Myocyte (in vitro differentiated cells): ENCODE measurements at regions not wholly inside any gene's neighbourhood (a gene's known extent, or its start where the extent isn't known, plus 50 kb on each side); places are given as distances from the start of the nearest gene placed in this dataset.

Source experiments
- DNase-seq: peaks from one replicate; pipeline ENCODE4 v3.0.0-alpha.2; 2012; ENCODE audit warnings: low read depth

DNA sequence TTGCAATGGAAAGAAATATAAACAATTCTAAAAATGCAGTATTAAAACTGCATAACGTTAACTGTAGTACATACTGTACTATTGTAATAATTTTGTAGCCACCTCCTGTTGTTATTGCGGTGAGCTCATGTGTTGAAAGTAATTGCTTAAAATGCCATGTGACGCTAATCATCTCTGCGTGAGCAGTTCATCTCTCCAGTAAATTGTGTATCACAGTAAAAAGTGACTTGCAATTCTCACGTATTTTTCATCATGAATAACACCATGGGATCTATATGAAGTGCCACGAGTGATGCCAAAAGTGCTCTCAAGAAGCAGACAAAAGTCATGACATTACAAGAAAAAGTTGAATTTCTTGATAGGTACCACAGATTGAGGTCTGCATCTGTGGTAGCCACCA is 82.4 kb upstream of the CYYR1 start:
- DNase-seq = no peak

DNA sequence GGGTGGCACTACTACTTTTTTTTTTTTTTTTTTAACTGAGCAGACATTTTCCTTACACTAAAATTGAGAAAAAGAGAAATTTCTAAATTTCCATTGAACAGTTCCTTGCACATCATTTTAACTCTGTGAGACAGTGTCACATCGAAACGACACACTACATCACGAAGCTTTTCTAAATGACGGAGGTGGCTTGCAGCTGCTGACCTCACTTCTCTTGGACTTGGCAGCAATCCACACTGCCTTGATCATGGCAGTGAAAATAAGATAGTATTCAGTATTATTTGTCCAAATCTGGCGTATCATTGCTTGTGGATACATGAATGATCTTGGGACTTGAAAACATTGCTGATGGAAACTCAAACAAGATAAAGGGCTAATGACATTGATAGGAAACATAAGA is 80.3 kb upstream of the CYYR1 start:
- DNase-seq = no peak

DNA sequence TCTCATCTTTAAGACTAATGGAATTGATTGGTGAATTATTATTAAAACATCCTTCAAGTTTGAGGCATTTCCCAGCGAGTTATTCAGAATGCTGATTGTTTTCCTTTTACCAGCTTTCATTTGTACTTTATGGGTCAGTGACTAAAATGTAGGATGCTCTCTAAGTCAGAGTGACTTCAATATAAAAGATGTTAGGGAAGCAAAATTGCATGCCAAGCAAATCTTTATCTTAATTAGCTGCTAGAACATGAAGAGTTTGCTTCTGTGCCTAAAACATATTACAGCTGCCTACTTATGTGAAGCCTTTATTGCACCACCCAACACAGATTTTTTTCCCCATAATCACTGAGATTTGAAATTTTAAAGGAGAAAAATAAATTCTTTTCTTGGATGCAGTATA is 79.8 kb upstream of the CYYR1 start:
- DNase-seq = no peak

DNA sequence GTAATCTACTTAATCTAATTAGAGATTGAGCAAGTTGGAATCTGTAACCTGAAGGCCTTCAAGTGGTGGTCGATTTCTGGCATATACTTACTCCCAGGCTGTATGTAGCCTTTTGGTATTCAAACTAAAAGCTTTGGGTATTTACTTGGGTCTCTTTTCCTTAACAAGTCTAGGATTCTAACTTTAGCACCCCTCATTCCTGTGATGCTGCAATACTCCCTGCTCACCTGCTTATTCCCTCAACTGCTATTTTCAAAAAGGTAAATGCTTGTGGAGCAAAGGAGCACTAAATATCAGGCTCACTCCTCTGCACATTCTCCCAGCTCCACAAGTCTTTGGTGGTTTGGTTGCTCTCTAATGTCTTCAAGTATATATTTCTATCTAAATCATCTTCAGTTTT is 68.0 kb upstream of the CYYR1 start:
- DNase-seq = no peak

DNA sequence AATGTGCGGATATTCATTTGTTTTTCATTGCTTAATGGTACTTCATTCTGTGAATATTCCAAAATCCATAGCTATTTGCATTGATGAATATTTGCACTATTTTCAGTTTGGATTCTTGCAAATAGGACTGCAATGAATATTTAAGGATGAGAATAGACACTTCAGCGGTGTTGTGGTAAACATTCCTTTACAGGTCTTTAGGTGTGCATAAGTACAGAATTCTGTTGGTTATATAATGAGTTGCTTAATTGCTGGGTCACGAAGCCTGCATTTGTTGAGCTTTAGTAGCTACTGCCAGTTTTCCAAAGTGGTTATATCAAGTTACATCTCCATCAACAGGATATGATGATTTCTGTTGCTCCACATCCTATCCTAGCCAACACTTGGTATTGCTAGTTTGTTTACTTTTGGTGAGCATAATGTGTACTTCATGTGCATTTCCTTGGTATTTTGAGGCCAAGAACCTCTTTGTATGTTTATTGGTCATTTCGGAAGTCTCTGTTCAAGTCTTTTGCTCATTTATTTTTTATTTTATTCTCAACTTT is 64.2 kb upstream of the CYYR1 start:
- peak; percentile 43 for DNase-seq

DNA sequence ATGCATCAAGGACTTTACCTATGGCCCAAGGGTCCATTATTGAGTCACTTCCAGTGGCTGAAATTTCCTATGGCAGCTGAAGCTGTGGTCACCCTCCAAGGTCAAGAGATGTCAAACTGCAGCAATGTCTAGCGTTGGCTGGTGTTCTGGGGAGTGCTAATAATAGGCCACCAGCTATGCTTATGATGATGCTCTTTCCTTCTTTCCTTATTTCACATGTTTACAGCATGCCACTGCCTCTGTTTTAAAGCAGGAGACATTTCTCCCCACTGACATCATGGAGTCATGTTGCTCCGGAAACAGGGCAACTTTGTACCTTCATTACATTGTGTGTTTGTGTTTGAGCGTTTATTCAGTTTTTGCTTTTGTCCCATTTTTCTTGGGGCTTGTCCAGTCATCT is 62.6 kb upstream of the CYYR1 start:
- no peak for DNase-seq

DNA sequence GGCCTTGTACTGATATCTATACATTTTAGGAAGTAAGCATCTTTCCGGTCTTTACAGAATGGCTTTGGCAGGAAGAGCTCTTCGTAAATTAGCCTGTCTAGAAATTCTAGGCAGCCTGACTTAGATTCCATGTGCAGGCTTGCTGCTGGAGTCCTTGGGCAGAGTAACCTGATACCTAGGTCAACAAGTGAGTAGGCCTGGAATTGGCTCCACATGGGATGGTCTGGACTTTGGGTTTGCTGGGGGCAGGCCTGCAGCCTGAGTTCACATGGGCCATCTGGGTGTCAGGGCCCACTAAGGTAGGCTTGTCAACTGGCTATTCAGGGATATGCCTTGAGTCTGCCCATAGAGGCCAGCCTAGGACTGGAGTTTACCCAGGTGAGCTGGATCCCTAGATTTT is 59.6 kb upstream of the CYYR1 start:
- no peak for DNase-seq

DNA sequence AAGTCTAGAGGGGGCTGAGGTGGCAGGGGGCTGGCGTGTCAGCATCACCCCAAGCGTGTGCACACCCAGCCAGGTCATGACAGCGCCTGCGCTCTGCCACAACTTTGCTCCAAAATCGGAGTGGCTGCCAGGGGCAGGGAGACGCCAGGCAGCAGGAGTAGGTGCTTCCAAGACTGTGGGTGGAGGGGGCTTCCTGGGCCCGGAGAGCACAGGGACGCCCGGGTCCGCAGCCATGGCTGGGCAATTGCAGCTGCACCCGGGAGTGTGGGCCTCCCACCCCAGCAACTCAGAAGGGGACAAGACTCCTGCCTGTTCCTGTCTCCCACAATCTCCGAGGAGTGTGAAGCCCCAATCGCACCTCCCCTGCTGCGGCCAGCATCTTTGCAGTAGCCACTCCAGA is 53.1 kb upstream of the CYYR1 start:
- no peak for DNase-seq

DNA sequence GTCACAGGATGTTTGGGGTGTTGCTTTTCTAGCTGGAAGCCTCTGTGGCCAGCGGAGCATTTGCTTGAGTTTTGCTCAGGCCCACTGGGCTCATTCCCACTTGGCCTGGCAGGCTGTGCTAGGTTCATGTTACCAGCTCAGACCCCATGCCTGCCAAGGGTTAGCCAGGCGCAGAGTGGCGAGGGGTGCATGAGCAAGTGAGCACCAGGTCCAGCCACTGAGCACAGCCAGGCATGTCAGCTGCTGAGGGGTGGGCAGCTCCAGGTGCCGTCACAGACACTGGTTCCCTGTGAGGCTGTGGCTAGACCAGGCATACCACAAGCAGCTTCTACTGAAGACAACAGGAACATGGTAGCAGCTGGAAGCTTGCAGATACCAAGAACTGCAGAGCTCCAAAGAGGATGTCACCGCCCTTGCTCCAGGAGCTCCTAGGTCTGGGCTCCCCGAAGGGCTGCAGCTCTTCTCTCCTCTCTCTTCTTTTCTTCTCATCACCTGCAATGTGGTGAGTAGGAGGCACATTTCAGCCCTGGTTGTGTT is 52.0 kb upstream of the CYYR1 start:
- peak; percentile 83 for DNase-seq
